Thyroid gland (tissue), 4 donors: ENCODE measurements at regions not wholly inside any gene's neighbourhood (a gene's known extent, or its start where the extent isn't known, plus 50 kb on each side); places are given as distances from the start of the nearest gene placed in this dataset.

Experiments used
- DNase-seq, 2 donors: peaks; one replicate each; pipeline ENCODE4 v3.0.0-alpha.2; 2019
- H3K27ac ChIP-seq, 3 donors: fragments of 200-600 bp; sonication (generic); 1 replicate in 2 of 3; 2 replicates in 1 of 3; pipeline ENCODE4 v1.5.1; 2016 to 2019; ENCODE audit warnings: mild to moderate bottlenecking in 1 of 3, moderate library complexity in 1 of 3
- H3K27me3 ChIP-seq: fragments of 200-600 bp; sonication (generic); one replicate; pipeline ENCODE4 v1.5.1; 2019
- H3K36me3 ChIP-seq, 2 donors: fragments of 200-600 bp; sonication (generic); one replicate each; pipeline ENCODE4 v1.5.1; 2016 to 2019
- H3K4me1 ChIP-seq, 2 donors: fragments of 200-600 bp; sonication (generic); one replicate each; pipeline ENCODE4 v1.5.1; 2017 to 2019
- H3K4me3 ChIP-seq, 3 donors: fragments of 200-600 bp; sonication (generic); replicated peaks in 1 of 3; 1 replicate in 2 of 3; 2 replicates in 1 of 3; pipeline ENCODE4 v1.5.1; 2016; ENCODE audit warnings: mild to moderate bottlenecking in 1 of 3
- H3K9me3 ChIP-seq: fragments of 200-600 bp; sonication (generic); one replicate; pipeline ENCODE4 v1.5.1; 2017
- CTCF ChIP-seq, 6 experiments: fragments of 200-600 bp in 3 of 6; fragments of 450-650 bp in 3 of 6; sonication (generic) in 3 of 6; IDR thresholded peaks; one replicate each; pipeline ENCODE4 v1.5.1; 2016 to 2019; ENCODE audit warnings: antibody characterized with exemption in 6 of 6, mild to moderate bottlenecking in 2 of 6, inconsistent platforms in 1 of 6, moderate library complexity in 1 of 6
- POLR2A ChIP-seq, 2 donors: fragments of 450-650 bp; IDR thresholded peaks; one replicate each; pipeline ENCODE4 v1.6.1; 2017; ENCODE audit warnings: antibody characterized with exemption in 2 of 2, mild to moderate bottlenecking in 2 of 2, moderate library complexity in 1 of 2
- whole genome bisulfite sequencing, 2 donors: methylation state at CpG; one replicate each; pipeline ENCODE4 v1.1.5; 2017; 5-methylcytosine and 5-hydroxymethylcytosine counted together
- intact Hi-C: fragments of 100-400 bp; cut with DNase I; formaldehyde crosslinking; loops from one replicate; pipeline ENCODE4 v1.15.1; 2023

- TF ChIP-seq CTCF (IDR thresholded peaks at IDR 0.05) (no peak), POLR2A (IDR thresholded peaks at IDR 0.05) (no peak)
- Histone ChIP-seq H3K27ac (no peak overlapping the region), H3K27me3 (no peaks in the 10 kb centered on the region), H3K4me3 (no peak overlapping the region), H3K36me3 (no peaks in the 10 kb centered on the region), H3K4me1 (peaks cover 10 to 13% of the 10 kb centered on the region in 2 donors), H3K9me3 (no peaks in the 10 kb centered on the region)
- intact Hi-C loops, result no loop called here
- no peak for DNase-seq
Observed at GRCh38 chr3:74516019-74516418, 98.4 kb downstream of the CNTN3 start.

GRCh38 chr3:74515451-74515850, 99.0 kb downstream of the CNTN3 start:
- intact Hi-C loops, result no loop called here
- H3K27ac ChIP-seq, result no peak overlapping the region
- no peak overlapping the region for H3K4me3 ChIP-seq
- H3K9me3 ChIP-seq, result no peaks in the 10 kb centered on the region
- no peak for DNase-seq
- H3K27me3 ChIP-seq, result no peaks in the 10 kb centered on the region
- WGBS, 2 donors, result 82 to 85% methylated on average over 3 of the region's 3 CpGs
- peaks cover 10 to 13% of the 10 kb centered on the region in 2 donors for H3K4me1 ChIP-seq
- no peaks in the 10 kb centered on the region for H3K36me3 ChIP-seq
- TF ChIP-seq CTCF (IDR thresholded peaks at IDR 0.05), result no peak
- TF ChIP-seq POLR2A (IDR thresholded peaks at IDR 0.05), result no peak

- Histone ChIP-seq H3K27me3 (no peaks in the 10 kb centered on the region), H3K36me3 (no peaks in the 10 kb centered on the region), H3K4me1 (peaks cover 0 to 13% of the 10 kb centered on the region in 2 donors), H3K27ac (no peak overlapping the region), H3K9me3 (no peaks in the 10 kb centered on the region), H3K4me3 (no peak overlapping the region)
- intact Hi-C loops, result no loop called here
- DNase-seq, result no peak
- TF ChIP-seq CTCF (IDR thresholded peaks at IDR 0.05) (no peak), POLR2A (IDR thresholded peaks at IDR 0.05) (no peak)
Observed at GRCh38 chr3:74511078-74511477, 103.4 kb downstream of the CNTN3 start.

- Histone ChIP-seq H3K4me3 (no peak overlapping the region), H3K9me3 (no peaks in the 10 kb centered on the region), H3K36me3 (no peaks in the 10 kb centered on the region), H3K27ac (no peak overlapping the region), H3K27me3 (no peaks in the 10 kb centered on the region), H3K4me1 (peaks cover 0 to 13% of the 10 kb centered on the region in 2 donors)
- WGBS, 2 donors, result 89 to 91% methylated on average over 5 of the region's 5 CpGs
- TF ChIP-seq CTCF (IDR thresholded peaks at IDR 0.05) (no peak), POLR2A (IDR thresholded peaks at IDR 0.05) (no peak)
- intact Hi-C loops, result no loop called here
- DNase-seq, result no peak
Observed at GRCh38 chr3:74510261-74510818, 104.1 kb downstream of the CNTN3 start.

- Histone ChIP-seq H3K27me3 (no peaks in the 10 kb centered on the region), H3K4me3 (no peak overlapping the region), H3K27ac (no peak overlapping the region), H3K4me1 (peaks cover 0 to 3% of the 10 kb centered on the region in 2 donors), H3K36me3 (no peaks in the 10 kb centered on the region), H3K9me3 (no peaks in the 10 kb centered on the region)
- no peak for DNase-seq
- intact Hi-C loops, result no loop called here
- no peak for TF ChIP-seq CTCF (IDR thresholded peaks at IDR 0.05)
- no peak for TF ChIP-seq POLR2A (IDR thresholded peaks at IDR 0.05)
- 92% methylated on average over 6 of the region's 6 CpGs for WGBS, 2 donors
Observed at GRCh38 chr3:74507691-74508090, 106.8 kb downstream of the CNTN3 start.
